Epithelial cell of proximal tubule (primary cell): ENCODE measurements at regions not wholly inside any gene's neighbourhood (a gene's known extent, or its start where the extent isn't known, plus 50 kb on each side); places are given as distances from the start of the nearest gene placed in this dataset.

Experiments
- DNase-seq: peaks from one replicate; pipeline ENCODE4 v3.0.0-alpha.2; 2011; ENCODE audit warnings: low read depth
- H3K4me3 ChIP-seq: 2 replicates; pipeline ENCODE4 v1.5.1; 2011; ENCODE audit warnings: low read depth, mild to moderate bottlenecking, low read length
- TF ChIP-seq, protein P1 (sequence below): conservative IDR thresholded peaks from 2 replicates; pipeline ENCODE4 v1.5.1; 2012; ENCODE audit warnings: low read depth, mild to moderate bottlenecking, low read length

DNA sequence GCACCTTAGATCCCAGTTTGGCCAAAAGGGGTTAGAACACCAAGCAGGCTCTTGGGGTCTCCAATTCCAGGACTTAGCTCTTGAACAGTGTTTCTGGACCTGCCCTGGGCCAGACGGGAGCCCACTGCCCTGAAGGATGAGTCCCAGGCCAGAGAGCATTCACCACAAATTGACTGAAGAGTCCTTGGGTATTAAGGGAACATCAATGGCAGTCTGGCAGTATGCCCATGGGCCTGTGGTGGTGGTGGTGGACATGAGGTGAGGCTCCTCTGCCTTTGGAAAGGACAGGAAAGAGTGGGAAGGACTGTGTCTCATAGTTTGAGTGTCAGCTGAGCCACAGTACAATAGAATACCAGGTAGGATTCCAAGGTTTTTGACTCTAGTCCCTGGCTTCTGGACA is 960.0 kb downstream of the DIPK2A start:
- TF ChIP-seq, protein P1, sequence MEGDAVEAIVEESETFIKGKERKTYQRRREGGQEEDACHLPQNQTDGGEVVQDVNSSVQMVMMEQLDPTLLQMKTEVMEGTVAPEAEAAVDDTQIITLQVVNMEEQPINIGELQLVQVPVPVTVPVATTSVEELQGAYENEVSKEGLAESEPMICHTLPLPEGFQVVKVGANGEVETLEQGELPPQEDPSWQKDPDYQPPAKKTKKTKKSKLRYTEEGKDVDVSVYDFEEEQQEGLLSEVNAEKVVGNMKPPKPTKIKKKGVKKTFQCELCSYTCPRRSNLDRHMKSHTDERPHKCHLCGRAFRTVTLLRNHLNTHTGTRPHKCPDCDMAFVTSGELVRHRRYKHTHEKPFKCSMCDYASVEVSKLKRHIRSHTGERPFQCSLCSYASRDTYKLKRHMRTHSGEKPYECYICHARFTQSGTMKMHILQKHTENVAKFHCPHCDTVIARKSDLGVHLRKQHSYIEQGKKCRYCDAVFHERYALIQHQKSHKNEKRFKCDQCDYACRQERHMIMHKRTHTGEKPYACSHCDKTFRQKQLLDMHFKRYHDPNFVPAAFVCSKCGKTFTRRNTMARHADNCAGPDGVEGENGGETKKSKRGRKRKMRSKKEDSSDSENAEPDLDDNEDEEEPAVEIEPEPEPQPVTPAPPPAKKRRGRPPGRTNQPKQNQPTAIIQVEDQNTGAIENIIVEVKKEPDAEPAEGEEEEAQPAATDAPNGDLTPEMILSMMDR, result no peak
- DNase-seq, result no peak

DNA sequence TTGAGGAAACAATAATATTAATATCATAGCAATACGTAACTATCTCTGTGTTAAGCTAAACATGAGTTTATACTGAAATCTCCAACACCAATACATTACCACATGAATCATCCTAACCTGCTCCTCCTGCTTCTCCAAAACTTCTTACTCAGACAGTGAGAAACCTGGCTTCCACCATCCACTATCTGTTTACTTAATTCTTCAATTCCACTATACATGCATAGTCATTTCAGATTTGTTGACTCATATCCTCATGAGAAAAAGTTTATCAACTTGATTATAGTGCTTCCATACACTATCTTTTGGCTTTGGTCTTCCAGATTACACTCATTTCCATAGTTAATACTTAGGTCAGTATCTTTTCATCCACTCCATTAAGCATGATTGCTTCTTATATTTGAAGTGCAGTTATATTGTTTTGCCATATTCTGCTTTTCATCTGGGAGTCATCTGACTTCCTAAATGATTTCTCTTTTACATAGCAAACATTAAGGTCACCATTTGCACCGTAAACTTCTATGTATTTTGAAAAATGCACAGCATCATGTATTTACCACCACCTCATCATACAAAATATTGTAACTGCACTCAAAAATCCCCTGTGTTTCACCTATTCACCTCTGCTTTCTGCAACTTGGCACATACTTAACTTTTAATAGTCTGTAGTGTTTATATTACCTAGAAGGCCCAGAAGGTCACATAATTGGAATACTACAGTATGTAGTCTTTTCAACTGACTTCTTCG is 970.6 kb downstream of the DIPK2A start:
- no peak for DNase-seq
- H3K4me3 ChIP-seq, result no peak overlapping the region
- TF ChIP-seq, protein P1, result no peak

More for the DNA sequence above, 960.0 kb downstream of the DIPK2A start:
- H3K4me3 ChIP-seq, result no peak overlapping the region

DNA sequence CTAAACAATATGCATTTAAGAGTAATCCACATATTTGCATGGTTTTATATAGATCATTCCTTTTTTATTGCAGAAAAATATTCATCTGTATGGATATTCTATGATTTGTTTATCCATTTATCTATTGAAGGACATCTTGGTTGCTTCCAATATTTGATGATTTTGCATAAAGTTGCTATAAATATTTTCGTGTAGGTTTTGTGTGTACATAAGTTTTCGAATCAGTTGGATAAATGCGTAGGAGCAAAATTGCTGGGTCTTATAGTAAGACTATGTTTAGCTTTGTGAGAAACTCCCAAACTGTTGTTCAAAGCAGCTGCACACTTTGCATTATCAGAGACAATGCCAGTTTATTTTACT is 971.2 kb downstream of the DIPK2A start:
- no peak for DNase-seq
- H3K4me3 ChIP-seq, result no peak overlapping the region
- TF ChIP-seq, protein P1, result no peak

DNA sequence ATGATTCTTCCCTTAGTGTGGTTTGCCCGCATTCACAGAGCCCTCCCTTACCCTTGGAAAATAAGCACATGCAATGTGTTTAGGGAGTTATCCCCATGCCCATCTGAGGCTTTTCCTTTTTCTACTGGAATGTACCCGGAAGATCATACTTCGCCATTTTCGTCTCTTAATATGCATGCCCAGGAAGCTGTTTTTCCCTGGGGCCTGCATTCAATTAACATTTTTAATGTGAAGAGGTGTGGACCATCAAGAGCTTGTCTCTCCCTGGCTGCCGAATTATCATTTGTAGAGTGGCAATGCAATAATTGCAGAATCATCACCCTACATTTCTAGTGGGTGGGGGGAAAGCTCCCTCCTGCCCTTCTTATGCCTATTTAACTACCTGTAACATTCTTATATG is 976.3 kb downstream of the DIPK2A start:
- no peak for DNase-seq

DNA sequence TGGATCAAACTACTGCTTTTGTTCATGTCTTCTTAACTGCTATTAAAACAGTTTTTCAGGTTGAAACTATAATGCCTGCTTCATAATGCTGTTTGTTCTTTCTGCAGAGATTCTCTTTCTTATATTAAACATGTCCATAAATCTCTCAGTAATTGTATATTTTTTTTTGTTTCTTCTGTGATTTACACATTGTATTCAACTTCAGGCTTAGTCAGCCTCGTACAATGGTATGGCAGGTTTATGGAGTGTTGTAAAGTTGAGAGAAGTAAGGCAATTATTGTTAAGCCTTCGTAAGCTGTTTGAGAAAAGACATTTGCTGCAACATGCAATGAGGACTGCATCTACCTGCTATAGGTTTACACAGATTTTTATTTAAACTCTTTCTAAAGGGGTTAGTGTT is 977.1 kb downstream of the DIPK2A start:
- H3K4me3 ChIP-seq, result no peak overlapping the region
- DNase-seq, result no peak
- TF ChIP-seq, protein P1, result no peak

More for the DNA sequence above, 976.3 kb downstream of the DIPK2A start:
- no peak overlapping the region for H3K4me3 ChIP-seq
- TF ChIP-seq, protein P1, result no peak

DNA sequence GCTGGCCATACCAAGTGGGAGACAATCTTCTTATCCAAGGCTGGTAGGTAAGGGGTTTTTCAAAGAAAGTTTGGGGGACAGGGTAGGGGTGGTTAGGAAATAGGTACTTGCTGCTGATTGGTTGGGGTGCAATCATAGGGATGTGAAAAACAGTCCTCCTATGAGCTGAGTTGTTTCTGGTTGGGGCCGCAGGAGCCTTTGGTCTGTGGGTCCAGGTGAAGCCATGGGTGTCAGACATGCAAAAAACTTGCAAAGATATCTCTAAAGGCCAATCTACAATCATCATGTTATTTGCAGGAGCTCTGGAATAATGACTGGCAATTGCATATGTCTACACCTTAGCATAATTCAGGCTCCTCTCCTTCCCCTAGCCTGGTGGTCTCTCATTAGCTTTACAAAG is 982.3 kb downstream of the DIPK2A start:
- no peak overlapping the region for H3K4me3 ChIP-seq
- DNase-seq, result no peak
- TF ChIP-seq, protein P1, result no peak
